ENCODE measurements at regions not wholly inside any gene's neighbourhood (a gene's known extent, or its start where the extent isn't known, plus 50 kb on each side); places are given as distances from the start of the nearest gene placed in this dataset.
"Not testable (repeated sequence)": the region's sequence is repeated elsewhere in the genome, so short reads cannot be mapped to it uniquely, and the experiment has no call there.

DNA sequence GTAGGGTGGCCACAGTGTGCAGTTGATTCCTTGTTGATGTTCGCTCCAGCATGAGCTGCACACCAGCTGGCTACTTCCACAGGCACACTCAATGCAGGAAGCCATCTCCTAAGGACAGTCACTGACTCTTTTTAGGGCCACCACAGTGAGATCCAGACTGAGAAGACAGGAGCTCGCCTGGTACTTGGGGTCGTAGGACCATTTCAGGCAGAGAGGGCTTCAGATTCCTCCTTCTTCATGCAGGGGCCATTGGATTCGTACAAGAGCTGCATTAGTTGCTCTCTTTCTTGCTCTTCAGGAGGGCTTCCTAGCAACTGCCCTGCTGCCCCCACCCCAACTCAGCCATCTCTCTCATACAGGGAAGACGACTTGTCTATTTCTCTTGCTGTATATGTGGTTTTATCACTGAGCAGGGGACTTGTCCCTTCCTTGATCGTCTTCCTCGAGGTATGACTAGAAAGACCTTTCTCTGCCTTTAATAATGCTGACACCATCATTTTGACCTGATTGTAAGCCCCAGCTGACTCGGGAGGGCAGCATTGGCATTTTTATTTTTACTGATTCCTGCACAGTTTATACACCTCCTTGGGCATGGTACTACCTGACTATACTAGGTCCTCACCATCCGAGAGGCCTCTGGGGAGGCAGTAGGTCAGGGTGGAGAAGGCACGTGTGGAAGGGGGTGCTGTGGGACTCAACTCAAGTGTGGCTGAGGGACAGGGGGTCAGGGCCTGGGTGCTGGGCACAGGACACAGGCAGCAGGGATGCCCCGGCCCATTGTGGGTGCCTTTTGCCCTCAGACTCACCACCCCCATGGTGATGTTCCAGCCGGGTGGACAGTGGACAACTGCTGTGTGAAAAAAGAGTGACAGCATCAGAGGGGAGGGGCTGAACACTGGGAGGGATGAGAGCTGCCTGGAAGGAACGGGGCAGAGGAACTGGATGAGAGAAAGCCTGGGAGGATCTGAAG is 136.7 kb upstream of the ZNF746 start:
- H3K36me3 ChIP-seq: no peaks in the 10 kb centered on the region
- no peak overlapping the region for H3K4me3 ChIP-seq
- H3K27ac ChIP-seq: no peak overlapping the region
- DNase-seq: no peak
- no peaks in the 10 kb centered on the region for H3K4me1 ChIP-seq
- intact Hi-C loops (cut with DNase I): no loop called here
- no peak for TF ChIP-seq POLR2A (IDR thresholded peaks at IDR 0.05)
- TF ChIP-seq, protein P1, sequence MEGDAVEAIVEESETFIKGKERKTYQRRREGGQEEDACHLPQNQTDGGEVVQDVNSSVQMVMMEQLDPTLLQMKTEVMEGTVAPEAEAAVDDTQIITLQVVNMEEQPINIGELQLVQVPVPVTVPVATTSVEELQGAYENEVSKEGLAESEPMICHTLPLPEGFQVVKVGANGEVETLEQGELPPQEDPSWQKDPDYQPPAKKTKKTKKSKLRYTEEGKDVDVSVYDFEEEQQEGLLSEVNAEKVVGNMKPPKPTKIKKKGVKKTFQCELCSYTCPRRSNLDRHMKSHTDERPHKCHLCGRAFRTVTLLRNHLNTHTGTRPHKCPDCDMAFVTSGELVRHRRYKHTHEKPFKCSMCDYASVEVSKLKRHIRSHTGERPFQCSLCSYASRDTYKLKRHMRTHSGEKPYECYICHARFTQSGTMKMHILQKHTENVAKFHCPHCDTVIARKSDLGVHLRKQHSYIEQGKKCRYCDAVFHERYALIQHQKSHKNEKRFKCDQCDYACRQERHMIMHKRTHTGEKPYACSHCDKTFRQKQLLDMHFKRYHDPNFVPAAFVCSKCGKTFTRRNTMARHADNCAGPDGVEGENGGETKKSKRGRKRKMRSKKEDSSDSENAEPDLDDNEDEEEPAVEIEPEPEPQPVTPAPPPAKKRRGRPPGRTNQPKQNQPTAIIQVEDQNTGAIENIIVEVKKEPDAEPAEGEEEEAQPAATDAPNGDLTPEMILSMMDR (IDR thresholded peaks at IDR 0.05): no peak
- WGBS, 2 donors: 74 to 81% methylated on average over 8 to 10 of the region's 13 CpGs
- H3K9me3 ChIP-seq: no peaks in the 10 kb centered on the region
- peaks cover 0 to 60% (median 0%) of the 10 kb centered on the region in 4 donors for H3K27me3 ChIP-seq

DNA sequence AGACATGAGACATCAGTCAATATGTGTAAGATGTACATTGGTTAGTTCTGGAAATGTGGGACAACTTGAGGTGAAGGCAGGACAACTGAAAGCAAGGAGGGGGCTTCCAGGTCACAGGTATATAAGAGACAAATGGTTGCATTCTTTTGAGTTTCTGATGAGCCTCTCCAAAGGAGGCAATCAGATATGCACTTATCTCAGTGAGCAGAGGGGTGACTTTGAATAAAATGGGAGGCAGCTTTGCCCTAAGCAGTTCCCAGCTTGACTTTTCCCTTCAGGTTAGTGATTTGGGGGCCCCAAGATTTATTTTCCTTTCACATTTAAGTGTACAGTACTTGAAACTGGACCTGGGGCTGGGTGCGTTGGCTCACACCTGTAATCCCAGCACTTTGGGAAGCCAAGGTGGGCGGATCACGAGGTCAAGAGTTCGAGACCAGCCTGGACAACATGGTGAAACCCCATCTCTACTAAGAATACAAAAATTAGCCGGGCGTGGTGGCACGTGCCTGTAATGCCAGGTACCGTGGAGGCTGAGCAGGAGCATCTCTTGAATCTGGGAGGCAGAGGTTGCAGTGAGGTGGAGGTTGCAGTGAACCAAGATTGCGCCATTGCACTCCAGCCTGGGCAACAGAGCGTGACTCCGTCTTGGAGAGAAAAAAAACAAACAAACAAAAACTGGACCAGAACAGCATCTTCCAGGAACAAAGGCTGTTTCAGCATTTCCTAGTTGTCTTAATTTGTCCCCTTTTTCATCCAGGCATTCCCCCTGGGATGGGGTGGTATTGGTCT is 130.9 kb upstream of the ZNF746 start:
- 69 to 70% methylated on average over 8 to 11 of the region's 11 CpGs for WGBS, 2 donors
- H3K36me3 ChIP-seq; intact Hi-C loops (cut with DNase I); H3K4me3 ChIP-seq; H3K27ac ChIP-seq; DNase-seq; H3K9me3 ChIP-seq: not testable (repeated sequence)
- peaks cover 0 to 17% (median 5%) of the 10 kb centered on the region in 3 donors for H3K4me1 ChIP-seq
- H3K27me3 ChIP-seq: peaks cover 0 to 20% (median 0%) of the 10 kb centered on the region in 4 donors

DNA sequence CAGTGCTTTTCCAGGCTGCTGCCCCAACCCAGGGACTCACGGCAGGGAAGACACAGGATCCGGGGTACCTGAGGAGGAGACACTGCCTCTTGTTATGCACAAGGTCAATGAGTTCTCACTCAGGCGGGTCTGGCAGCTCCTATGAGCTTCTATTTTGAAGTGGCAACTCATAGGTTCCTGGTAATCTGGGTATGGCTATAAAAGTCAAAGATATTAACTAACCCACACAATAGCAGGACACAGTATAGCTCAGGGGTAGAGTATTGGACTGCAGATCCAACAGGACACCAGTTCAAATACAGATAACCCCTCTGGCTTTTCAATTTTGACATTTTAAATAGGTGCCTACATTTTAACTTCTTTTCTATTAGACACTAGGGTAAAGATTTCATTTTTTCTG is 130.3 kb upstream of the ZNF746 start:
- Histone ChIP-seq H3K27me3 (peaks cover 0 to 14% (median 0%) of the 10 kb centered on the region in 4 donors), H3K9me3 (no peaks in the 10 kb centered on the region), H3K4me3 (no peak overlapping the region), H3K27ac (no peak overlapping the region), H3K4me1 (peaks cover 4 to 23% (median 11%) of the 10 kb centered on the region in 3 donors), H3K36me3 (no peaks in the 10 kb centered on the region)
- intact Hi-C loops (cut with DNase I): no loop called here
- TF ChIP-seq POLR2A (IDR thresholded peaks at IDR 0.05): no peak
- TF ChIP-seq, protein P1 (IDR thresholded peaks at IDR 0.05): no peak
- no peak for DNase-seq
- 56 to 83% methylated on average over 2 of the region's 3 CpGs for WGBS, 2 donors

DNA sequence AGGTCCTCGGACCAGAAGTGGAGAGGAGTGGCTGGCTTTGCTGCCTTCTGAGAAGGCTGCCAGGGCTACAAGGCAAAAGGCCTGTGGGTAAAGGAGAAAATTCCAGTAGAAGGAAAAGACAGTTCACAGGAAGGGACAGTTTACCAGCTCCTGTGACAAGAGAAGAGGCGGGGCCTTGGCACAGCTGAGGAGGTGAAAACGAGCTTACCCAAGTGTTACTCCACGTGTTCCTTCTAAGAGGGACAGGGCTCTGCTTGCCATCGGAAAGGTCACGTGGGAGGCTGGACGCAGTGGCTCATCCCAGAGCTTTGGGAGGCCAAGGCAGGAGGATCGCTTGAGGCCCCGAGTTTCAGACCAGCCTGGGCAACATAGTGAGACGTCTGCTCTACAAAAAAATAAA is 129.4 kb upstream of the ZNF746 start:
- H3K36me3 ChIP-seq: peaks cover 0 to 4% (median 0%) of the 10 kb centered on the region in 3 donors
- H3K9me3 ChIP-seq: no peaks in the 10 kb centered on the region
- intact Hi-C loops (cut with DNase I): no loop called here
- 70 to 78% methylated on average over 10 of the region's 10 CpGs for WGBS, 2 donors
- H3K4me3 ChIP-seq: no peak overlapping the region
- peaks cover 8 to 33% (median 19%) of the 10 kb centered on the region in 3 donors for H3K4me1 ChIP-seq
- no peak overlapping the region for H3K27ac ChIP-seq
- no peak for DNase-seq
- TF ChIP-seq POLR2A (IDR thresholded peaks at IDR 0.05): no peak
- TF ChIP-seq, protein P1 (IDR thresholded peaks at IDR 0.05): no peak
- H3K27me3 ChIP-seq: peaks cover 0 to 6% (median 0%) of the 10 kb centered on the region in 4 donors

DNA sequence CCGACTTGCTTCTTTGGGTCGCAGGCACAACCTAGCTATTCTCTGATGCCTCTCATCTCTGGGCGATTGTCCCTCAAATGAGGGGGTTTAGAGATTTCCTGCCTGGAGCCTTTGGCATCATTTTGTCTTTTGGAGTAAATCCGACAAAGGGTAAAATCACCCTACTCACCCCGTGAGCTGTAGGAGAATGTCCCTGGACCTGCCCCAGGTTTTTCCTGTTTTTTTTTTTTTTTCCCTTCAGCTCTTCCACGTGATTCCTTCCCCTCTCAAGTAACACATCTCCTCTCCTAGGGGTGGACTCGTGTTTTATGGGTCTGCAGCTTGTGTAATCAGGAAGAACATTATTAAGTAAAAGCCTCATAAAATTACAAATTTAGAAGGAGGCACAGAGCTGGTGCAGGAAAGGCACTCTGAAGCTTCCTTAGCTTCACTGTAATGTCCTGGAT is 128.4 kb upstream of the ZNF746 start:
- H3K27me3 ChIP-seq: no peaks in the 10 kb centered on the region

More for the DNA sequence above, 128.4 kb upstream of the ZNF746 start:
- intact Hi-C loops (cut with DNase I): no loop called here
- no peak for DNase-seq
- TF ChIP-seq, protein P1 (IDR thresholded peaks at IDR 0.05): no peak
- no peak for TF ChIP-seq POLR2A (IDR thresholded peaks at IDR 0.05)
- Histone ChIP-seq H3K27ac (no peak overlapping the region), H3K9me3 (no peaks in the 10 kb centered on the region), H3K36me3 (peaks cover 0 to 14% (median 0%) of the 10 kb centered on the region in 3 donors), H3K4me3 (peak overlapping the region in 1 of 4 donors; percentile 92), H3K4me1 (peaks cover 8 to 39% (median 19%) of the 10 kb centered on the region in 3 donors)
- WGBS, 2 donors: 51 to 57% methylated on average over 7 of the region's 7 CpGs
